ENCODE measurements at regions not wholly inside any gene's neighbourhood (a gene's known extent, or its start where the extent isn't known, plus 50 kb on each side); places are given as distances from the start of the nearest gene placed in this dataset.

GRCh38 chr15:25246641-25247406 lies 192.0 kb downstream of the UBE3A start:
- TF ChIP-seq CTCF (IDR thresholded peaks at IDR 0.05) (no peak), POLR2A (IDR thresholded peaks at IDR 0.05) (no peak), POLR2AphosphoS5 (IDR thresholded peaks at IDR 0.05) (no peak)
